Kidney epithelial cell (primary cell): ENCODE measurements at regions not wholly inside any gene's neighbourhood (a gene's known extent, or its start where the extent isn't known, plus 50 kb on each side); places are given as distances from the start of the nearest gene placed in this dataset.

Experiments
- DNase-seq: peaks from one replicate; pipeline ENCODE4 v3.0.0-alpha.2; 2010; ENCODE audit warnings: low read depth
- H3K27me3 ChIP-seq: 2 replicates; pipeline ENCODE4 v1.6.0; 2011; ENCODE audit warnings: low read length; ENCODE audit not compliant: control insufficient read depth, insufficient read depth
- H3K36me3 ChIP-seq: 2 replicates; pipeline ENCODE4 v1.5.1; 2011; ENCODE audit warnings: low read length; ENCODE audit not compliant: control insufficient read depth, insufficient read depth
- H3K4me3 ChIP-seq: 2 replicates; pipeline ENCODE4 v1.5.1; 2011; ENCODE audit warnings: low read depth, mild to moderate bottlenecking, control low read depth, low read length
- TF ChIP-seq, protein P1 (sequence below): IDR thresholded peaks from 2 replicates; pipeline ENCODE4 v1.5.1; 2011; ENCODE audit warnings: mild to moderate bottlenecking, moderate library complexity, low read length, control low read depth, inconsistent platforms; ENCODE audit not compliant: insufficient read depth, poor library complexity, severe bottlenecking

DNA sequence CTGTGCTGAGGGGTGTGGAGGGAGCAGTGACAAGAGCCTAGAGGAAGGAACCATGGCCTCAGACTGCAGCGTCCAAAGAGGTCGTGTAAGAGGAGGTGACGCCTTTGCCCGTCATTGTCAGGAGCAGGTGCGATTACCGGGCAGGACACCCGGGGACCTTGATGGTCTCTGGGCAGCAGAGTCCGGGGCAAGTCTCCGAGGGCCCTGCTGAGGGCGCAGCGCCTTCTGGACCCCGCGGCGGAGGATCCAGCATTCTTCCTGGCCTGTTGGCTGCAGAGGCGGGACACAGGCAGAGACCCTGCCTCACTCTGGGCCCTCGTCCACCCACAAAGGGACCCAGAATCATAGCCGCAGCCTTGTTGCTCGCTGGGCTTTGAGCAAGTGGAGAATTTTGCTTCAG, 1168.8 kb downstream of the BRD1 start:
- TF ChIP-seq, protein P1, sequence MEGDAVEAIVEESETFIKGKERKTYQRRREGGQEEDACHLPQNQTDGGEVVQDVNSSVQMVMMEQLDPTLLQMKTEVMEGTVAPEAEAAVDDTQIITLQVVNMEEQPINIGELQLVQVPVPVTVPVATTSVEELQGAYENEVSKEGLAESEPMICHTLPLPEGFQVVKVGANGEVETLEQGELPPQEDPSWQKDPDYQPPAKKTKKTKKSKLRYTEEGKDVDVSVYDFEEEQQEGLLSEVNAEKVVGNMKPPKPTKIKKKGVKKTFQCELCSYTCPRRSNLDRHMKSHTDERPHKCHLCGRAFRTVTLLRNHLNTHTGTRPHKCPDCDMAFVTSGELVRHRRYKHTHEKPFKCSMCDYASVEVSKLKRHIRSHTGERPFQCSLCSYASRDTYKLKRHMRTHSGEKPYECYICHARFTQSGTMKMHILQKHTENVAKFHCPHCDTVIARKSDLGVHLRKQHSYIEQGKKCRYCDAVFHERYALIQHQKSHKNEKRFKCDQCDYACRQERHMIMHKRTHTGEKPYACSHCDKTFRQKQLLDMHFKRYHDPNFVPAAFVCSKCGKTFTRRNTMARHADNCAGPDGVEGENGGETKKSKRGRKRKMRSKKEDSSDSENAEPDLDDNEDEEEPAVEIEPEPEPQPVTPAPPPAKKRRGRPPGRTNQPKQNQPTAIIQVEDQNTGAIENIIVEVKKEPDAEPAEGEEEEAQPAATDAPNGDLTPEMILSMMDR = no peak
- DNase-seq = no peak
- H3K4me3 ChIP-seq = no peak overlapping the region

DNA sequence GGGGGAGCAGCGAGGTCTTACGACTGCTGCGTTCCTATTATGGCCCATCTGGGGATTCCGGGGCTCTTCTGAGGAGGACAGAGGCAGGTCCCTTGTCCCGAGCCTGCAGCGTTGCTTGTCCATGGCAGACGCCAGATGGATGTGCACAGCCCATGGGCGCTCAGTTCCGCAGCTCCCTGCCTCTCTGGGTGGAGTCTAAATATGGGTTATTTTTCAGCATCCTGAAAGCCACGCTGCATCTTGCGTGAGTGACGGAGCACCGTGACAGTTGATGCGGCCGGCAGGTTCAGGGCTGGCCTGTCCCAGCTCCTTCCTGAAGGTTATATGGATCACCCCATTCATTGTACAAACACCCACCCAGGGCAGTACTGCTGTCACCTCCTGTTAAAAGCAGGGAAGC, 1169.4 kb downstream of the BRD1 start:
- no peak overlapping the region for H3K4me3 ChIP-seq
- no peaks in the 10 kb centered on the region for H3K27me3 ChIP-seq
- TF ChIP-seq, protein P1 = no peak
- no peaks in the 10 kb centered on the region for H3K36me3 ChIP-seq
- no peak for DNase-seq

More for the DNA sequence above, 1168.8 kb downstream of the BRD1 start:
- no peaks in the 10 kb centered on the region for H3K36me3 ChIP-seq
- H3K27me3 ChIP-seq = no peaks in the 10 kb centered on the region

DNA sequence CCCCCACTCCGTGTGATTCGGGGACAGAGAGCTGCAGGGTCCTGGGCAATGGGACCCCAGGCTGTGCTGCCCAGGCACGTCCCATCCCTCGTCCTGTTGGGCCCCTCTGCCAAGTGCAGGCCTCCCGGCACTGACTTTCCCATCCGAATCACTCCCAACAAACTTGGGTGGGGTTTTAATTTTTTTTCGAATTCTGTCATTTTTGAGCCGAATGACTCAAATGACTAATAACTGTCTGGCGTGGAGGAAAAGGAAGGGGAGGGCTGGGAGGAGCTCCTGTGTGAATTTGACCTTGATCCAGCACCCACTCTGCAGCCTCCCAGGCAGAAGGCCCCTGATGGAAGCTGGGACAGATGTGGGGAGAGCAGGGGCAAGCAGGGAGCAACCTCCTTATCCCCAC, 1173.2 kb downstream of the BRD1 start:
- no peaks in the 10 kb centered on the region for H3K27me3 ChIP-seq
- no peaks in the 10 kb centered on the region for H3K36me3 ChIP-seq
- H3K4me3 ChIP-seq = no peak overlapping the region
- TF ChIP-seq, protein P1 = no peak
- DNase-seq = no peak

DNA sequence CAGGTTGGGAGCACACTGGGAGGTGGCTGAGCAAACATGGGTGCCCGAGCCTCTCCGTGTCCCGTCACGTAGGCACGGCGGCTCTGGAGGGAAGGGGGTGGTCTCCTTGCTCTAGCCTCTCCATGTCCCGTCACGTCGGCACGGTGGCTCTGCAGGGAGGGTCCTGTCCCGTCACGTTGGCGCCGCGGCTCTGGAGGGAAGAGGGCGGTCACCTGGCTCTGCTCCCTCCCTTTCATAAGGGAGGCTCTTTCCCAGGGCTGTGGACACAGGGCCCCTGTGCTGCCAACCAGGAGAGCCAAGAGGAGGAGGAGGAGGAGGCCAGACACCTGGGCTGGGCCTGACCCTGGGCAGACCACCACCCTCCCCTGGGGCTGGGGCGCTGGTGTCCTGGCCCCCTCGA, 1173.7 kb downstream of the BRD1 start:
- Histone ChIP-seq H3K4me3 (no peak overlapping the region), H3K36me3 (no peaks in the 10 kb centered on the region), H3K27me3 (no peaks in the 10 kb centered on the region)
- DNase-seq = no peak
- TF ChIP-seq, protein P1 = no peak

GRCh38 chr22:48653306-48653705, 1174.4 kb downstream of the BRD1 start:
- no peaks in the 10 kb centered on the region for H3K27me3 ChIP-seq
- H3K36me3 ChIP-seq = no peaks in the 10 kb centered on the region
- TF ChIP-seq, protein P1 = no peak
- no peak overlapping the region for H3K4me3 ChIP-seq
- no peak for DNase-seq

- TF ChIP-seq, protein P1 = no peak
- Histone ChIP-seq H3K27me3 (no peaks in the 10 kb centered on the region), H3K36me3 (no peaks in the 10 kb centered on the region), H3K4me3 (no peak overlapping the region)
- no peak for DNase-seq
Observed at GRCh38 chr22:48652796-48653195, 1174.9 kb downstream of the BRD1 start.
